ENCODE measurements at regions not wholly inside any gene's neighbourhood (a gene's known extent, or its start where the extent isn't known, plus 50 kb on each side); places are given as distances from the start of the nearest gene placed in this dataset.

GRCh38 chr16:64704386-64704785 is 417.5 kb downstream of the CDH11 start:
- TF ChIP-seq POLR2A (IDR thresholded peaks at IDR 0.05) (no peak), EP300 (IDR thresholded peaks at IDR 0.05) (no peak), CTCF (IDR thresholded peaks at IDR 0.05) (no peak), POLR2AphosphoS5 (IDR thresholded peaks at IDR 0.05) (no peak)

All from stomach (tissue), 4 donors.